Prostate gland (tissue), 2 donors: ENCODE measurements at regions not wholly inside any gene's neighbourhood (a gene's known extent, or its start where the extent isn't known, plus 50 kb on each side); places are given as distances from the start of the nearest gene placed in this dataset.

Source experiments
- DNase-seq: peaks from one replicate; pipeline ENCODE4 v3.0.0-alpha.2; 2019; ENCODE audit warnings: low spot score
- H3K27ac ChIP-seq, 2 donors: fragments of 200-600 bp; sonication (generic); 2 replicates each; pipeline ENCODE4 v1.5.1; 2017 to 2019
- H3K27me3 ChIP-seq: fragments of 200-600 bp; sonication (generic); replicated peaks from 2 replicates; pipeline ENCODE4 v1.5.1; 2019; ENCODE audit not compliant: insufficient read depth
- H3K36me3 ChIP-seq, 2 donors: fragments of 200-600 bp; sonication (generic); 1 replicate in 1 of 2; 2 replicates in 1 of 2; pipeline versions ENCODE4 v1.5.1 to v1.8.1; 2017 to 2019
- H3K4me1 ChIP-seq: fragments of 200-600 bp; sonication (generic); replicated peaks from 2 replicates; pipeline ENCODE4 v1.5.1; 2019
- H3K4me3 ChIP-seq, 2 donors: fragments of 200-600 bp; sonication (generic); 2 replicates each; pipeline ENCODE4 v1.5.1; 2017 to 2019
- H3K9me3 ChIP-seq: fragments of 200-600 bp; sonication (generic); 2 replicates; pipeline ENCODE4 v1.5.1; 2017
- POLR2A ChIP-seq: fragments of 450-650 bp; IDR thresholded peaks from one replicate; pipeline ENCODE4 v1.6.1; 2016; ENCODE audit warnings: antibody characterized with exemption, mild to moderate bottlenecking
- POLR2AphosphoS5 ChIP-seq: sonication (generic); formaldehyde crosslinking; IDR thresholded peaks from one replicate; pipeline ENCODE4 v1.6.1; 2017; ENCODE audit warnings: antibody characterized with exemption
- WGBS: methylation state at CpG from one replicate; pipeline ENCODE4 v1.1.5; 2018; 5-methylcytosine and 5-hydroxymethylcytosine counted together
- intact Hi-C: fragments of 100-400 bp; cut with DNase I; formaldehyde crosslinking; loops from one replicate; pipeline ENCODE4 v1.14.2; 2022
- TF ChIP-seq, protein P1 (sequence below), 4 experiments: fragments of 200-600 bp in 2 of 4; fragments of 450-650 bp in 2 of 4; sonication (generic) in 2 of 4; IDR thresholded peaks; 1 replicate in 3 of 4; 2 replicates in 1 of 4; pipeline ENCODE4 v1.5.1; 2016 to 2019; ENCODE audit warnings: antibody characterized with exemption in 4 of 4, mild to moderate bottlenecking in 2 of 4, moderate library complexity in 2 of 4

DNA sequence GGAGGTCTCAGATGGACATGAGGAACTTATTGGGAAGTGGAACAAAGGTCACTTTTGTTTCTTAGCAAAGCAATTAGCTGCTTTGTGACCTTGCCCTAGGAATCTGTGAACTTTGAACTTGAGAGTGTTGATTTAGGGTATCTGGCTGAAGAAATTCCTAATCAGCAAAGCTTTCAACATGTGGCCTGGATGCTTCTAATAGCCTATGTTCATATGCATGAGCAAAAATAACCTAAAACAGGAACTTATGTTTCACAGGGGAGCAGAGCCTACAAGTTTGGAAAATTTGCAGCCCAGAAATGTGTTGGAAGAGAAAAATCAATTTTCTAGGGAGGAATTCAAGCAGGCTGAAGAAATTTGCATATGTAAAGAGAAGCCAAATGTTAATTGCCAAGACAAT is 405.8 kb upstream of the SALL3 start:
- Histone ChIP-seq H3K27me3 (no peaks in the 10 kb centered on the region), H3K36me3 (no peaks in the 10 kb centered on the region), H3K4me3 (no peak overlapping the region), H3K9me3 (no peaks in the 10 kb centered on the region), H3K4me1 (no peaks in the 10 kb centered on the region), H3K27ac (no peak overlapping the region)
- TF ChIP-seq POLR2A (no peak), POLR2AphosphoS5 (no peak)
- TF ChIP-seq, protein P1, sequence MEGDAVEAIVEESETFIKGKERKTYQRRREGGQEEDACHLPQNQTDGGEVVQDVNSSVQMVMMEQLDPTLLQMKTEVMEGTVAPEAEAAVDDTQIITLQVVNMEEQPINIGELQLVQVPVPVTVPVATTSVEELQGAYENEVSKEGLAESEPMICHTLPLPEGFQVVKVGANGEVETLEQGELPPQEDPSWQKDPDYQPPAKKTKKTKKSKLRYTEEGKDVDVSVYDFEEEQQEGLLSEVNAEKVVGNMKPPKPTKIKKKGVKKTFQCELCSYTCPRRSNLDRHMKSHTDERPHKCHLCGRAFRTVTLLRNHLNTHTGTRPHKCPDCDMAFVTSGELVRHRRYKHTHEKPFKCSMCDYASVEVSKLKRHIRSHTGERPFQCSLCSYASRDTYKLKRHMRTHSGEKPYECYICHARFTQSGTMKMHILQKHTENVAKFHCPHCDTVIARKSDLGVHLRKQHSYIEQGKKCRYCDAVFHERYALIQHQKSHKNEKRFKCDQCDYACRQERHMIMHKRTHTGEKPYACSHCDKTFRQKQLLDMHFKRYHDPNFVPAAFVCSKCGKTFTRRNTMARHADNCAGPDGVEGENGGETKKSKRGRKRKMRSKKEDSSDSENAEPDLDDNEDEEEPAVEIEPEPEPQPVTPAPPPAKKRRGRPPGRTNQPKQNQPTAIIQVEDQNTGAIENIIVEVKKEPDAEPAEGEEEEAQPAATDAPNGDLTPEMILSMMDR (IDR thresholded peaks at IDR 0.05) = no peak
- DNase-seq = no peak
- intact Hi-C loops = no loop called here

DNA sequence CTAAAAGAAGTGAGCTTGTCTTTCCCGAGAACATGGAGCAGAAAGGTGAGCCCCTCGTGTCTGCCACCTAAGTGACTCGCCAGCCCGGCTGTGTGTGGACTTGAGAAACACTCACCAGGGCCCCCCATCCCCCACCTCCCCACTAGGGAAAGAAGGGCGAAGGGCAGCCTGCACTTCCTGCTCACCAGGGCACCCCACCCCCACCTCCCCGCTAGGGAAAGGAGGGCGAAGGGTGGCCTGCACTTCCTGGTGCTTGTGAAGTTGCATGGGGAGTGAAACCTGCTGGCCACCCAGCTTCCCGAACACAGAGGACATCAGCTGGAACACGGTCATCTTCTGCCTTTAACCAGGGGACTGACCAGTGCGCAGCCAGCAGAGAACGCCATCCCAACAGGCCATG is 402.7 kb upstream of the SALL3 start:
- 91% methylated on average over 11 of the region's 11 CpGs for WGBS
- no peaks in the 10 kb centered on the region for H3K9me3 ChIP-seq
- H3K27me3 ChIP-seq = no peaks in the 10 kb centered on the region
- H3K27ac ChIP-seq = no peak overlapping the region
- intact Hi-C loops = no loop called here
- no peak overlapping the region for H3K4me3 ChIP-seq
- no peaks in the 10 kb centered on the region for H3K36me3 ChIP-seq
- H3K4me1 ChIP-seq = no peaks in the 10 kb centered on the region
- DNase-seq = no peak
- TF ChIP-seq POLR2A = no peak

DNA sequence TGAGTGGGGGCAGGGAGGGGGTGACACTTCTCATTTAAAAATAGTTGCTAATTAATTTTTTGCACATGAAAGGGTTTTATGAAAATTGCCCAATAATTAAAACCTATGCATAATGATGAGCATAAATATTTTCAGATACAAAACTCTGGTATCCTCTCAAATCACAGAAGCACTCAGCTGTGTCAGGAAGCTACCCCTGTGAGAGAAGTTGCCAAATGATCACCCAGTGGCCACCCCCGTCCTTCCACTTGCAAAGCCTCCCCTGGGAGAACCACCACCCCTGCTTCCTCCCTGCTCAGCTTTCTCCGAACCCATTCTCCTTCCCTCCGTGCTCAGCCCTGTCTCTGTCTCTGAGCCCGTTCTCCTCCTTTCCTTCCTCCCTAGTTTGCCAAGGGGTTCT is 400.2 kb upstream of the SALL3 start:
- Histone ChIP-seq H3K4me1 (no peaks in the 10 kb centered on the region), H3K36me3 (no peaks in the 10 kb centered on the region), H3K9me3 (no peaks in the 10 kb centered on the region), H3K27me3 (no peaks in the 10 kb centered on the region), H3K27ac (no peak overlapping the region), H3K4me3 (no peak overlapping the region)
- whole genome bisulfite sequencing = 85% methylated on average over 4 of the region's 4 CpGs
- intact Hi-C loops = no loop called here
- no peak for DNase-seq
- TF ChIP-seq POLR2AphosphoS5 = no peak
- TF ChIP-seq POLR2A = no peak
- TF ChIP-seq, protein P1 (IDR thresholded peaks at IDR 0.05) = no peak

DNA sequence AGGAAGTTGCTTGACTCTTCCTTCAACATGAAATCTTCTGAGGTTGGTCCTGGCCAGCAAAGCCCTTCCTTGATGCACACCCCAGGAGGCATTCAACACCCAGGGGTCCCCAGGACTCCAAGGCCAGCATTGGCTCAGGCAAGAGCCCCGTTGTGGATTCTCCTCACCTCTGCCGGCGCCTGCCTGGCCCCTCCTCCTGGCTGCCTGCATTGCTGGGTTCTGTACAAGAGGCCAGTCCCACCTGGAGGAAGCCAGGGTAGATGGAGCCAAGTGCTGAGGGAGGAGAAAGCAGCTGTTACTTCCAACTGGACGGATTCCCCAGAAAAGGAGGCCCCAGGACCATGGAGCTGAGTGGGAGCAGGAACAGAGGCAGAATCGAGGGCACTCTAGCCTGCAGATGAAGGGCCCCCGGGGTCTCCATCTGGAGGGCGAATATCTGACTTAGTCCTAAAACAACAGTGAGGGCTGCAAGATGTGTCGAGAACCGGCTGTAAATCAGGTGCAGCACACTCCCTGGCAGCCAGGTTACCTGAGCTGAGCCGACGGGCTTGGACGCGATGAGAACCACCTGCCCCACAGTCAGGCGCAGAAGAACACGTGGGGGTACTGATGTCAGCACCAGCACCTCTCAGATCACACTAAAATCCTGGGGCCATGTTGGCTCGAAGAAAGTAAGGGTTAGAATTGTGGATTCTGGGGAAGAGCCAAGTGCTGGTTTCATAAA is 399.6 kb upstream of the SALL3 start:
- WGBS = 73% methylated on average over 16 of the region's 16 CpGs
- Histone ChIP-seq H3K9me3 (no peaks in the 10 kb centered on the region), H3K36me3 (no peaks in the 10 kb centered on the region), H3K4me3 (no peak overlapping the region), H3K4me1 (no peaks in the 10 kb centered on the region), H3K27ac (no peak overlapping the region), H3K27me3 (no peaks in the 10 kb centered on the region)
- no peak for DNase-seq
- TF ChIP-seq POLR2AphosphoS5 = no peak
- no peak for TF ChIP-seq POLR2A
- TF ChIP-seq, protein P1 (IDR thresholded peaks at IDR 0.05) = no peak
- intact Hi-C loops = no loop called here

DNA sequence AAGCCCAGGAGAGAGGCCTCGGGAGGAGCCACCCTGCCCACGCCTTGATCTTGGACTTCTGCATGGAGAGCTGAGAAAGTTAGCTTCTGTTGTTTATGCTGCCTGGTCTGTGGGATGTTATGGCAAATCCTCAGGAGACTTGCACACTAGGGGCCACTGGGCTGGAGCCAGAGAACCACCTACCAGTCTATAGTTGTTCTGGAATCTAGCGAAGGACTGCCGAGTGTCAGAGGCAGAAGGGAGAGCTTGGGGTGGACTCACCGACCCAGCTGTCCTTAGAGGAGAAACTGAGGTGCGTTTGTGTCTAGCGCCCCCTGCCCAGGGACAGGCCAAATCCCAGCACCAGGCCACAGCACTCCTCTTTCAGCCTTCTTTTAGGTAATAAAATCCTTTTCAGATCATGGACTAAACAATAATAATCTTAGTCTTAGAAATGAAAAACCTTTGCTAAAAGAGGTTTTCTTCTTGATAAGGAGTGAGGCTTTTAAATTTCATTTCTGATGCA is 398.7 kb upstream of the SALL3 start:
- Histone ChIP-seq H3K36me3 (no peaks in the 10 kb centered on the region), H3K9me3 (no peaks in the 10 kb centered on the region), H3K27me3 (no peaks in the 10 kb centered on the region), H3K4me3 (no peak overlapping the region), H3K4me1 (no peaks in the 10 kb centered on the region), H3K27ac (no peak overlapping the region)
- intact Hi-C loops = no loop called here
- TF ChIP-seq POLR2AphosphoS5 (no peak), POLR2A (no peak)
- TF ChIP-seq, protein P1 (IDR thresholded peaks at IDR 0.05) = no peak
- 82% methylated on average over 7 of the region's 7 CpGs for whole genome bisulfite sequencing
- DNase-seq = no peak
